ENCODE measurements at regions not wholly inside any gene's neighbourhood (a gene's known extent, or its start where the extent isn't known, plus 50 kb on each side); places are given as distances from the start of the nearest gene placed in this dataset.
A peak's percentile ranks its signal among the peaks of the same experiment; 100 is the strongest.

- whole genome bisulfite sequencing, 2 donors, result 78 to 89% methylated on average over 6 of the region's 6 CpGs
- ATAC-seq (ENCODE audit: low FRiP score in 2 of 2), result peak in 1 of 2 donors; percentile 17
- Histone ChIP-seq H3K27me3 (no peaks in the 10 kb centered on the region), H3K4me1 (peaks cover 0 to 7% (median 3%) of the 10 kb centered on the region in 4 donors), H3K9me3 (peaks cover 0 to 10% (median 1%) of the 10 kb centered on the region in 4 donors), H3K27ac (no peak overlapping the region), H3K36me3 (no peaks in the 10 kb centered on the region), H3K4me3 (no peak overlapping the region)
- DNase-seq, result no peak
- TF ChIP-seq EP300 (IDR thresholded peaks at IDR 0.05) (no peak), POLR2AphosphoS5 (IDR thresholded peaks at IDR 0.05) (no peak), POLR2A (IDR thresholded peaks at IDR 0.05) (no peak), CTCF (IDR thresholded peaks at IDR 0.05) (no peak)
Measured at GRCh38 chr12:114933428-114934160, 249.6 kb upstream of the TBX3 start.

DNA sequence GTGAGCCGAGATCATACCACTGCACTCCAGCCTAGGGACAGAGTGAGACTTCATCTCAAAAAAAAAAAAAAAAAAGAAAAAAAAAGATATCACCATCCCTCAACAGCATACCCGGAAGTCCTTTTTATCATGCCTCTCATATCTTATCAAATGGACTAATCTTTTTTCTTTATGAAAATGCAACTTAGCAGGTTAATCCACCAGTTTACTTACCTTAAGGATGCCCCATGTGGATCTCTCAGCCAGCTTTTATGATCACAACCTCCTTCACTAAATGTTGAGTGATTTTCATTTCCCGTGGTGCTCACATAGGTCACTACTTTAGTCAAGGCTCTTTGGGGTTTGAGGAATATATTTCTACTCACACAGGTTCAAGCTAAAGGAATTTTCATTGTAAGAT is 248.8 kb upstream of the TBX3 start:
- WGBS, 2 donors, result 85% methylated on average over 3 of the region's 3 CpGs
- Histone ChIP-seq H3K4me3 (no peak overlapping the region), H3K36me3 (no peaks in the 10 kb centered on the region), H3K9me3 (peaks cover 0 to 10% (median 1%) of the 10 kb centered on the region in 4 donors), H3K27ac (no peak overlapping the region), H3K4me1 (peaks cover 0 to 7% (median 3%) of the 10 kb centered on the region in 4 donors), H3K27me3 (no peaks in the 10 kb centered on the region)
- ATAC-seq (ENCODE audit: low FRiP score in 2 of 2) (no peak), DNase-seq (no peak)
- TF ChIP-seq POLR2AphosphoS5 (IDR thresholded peaks at IDR 0.05) (no peak), CTCF (IDR thresholded peaks at IDR 0.05) (no peak), EP300 (IDR thresholded peaks at IDR 0.05) (no peak), POLR2A (IDR thresholded peaks at IDR 0.05) (no peak)

GRCh38 chr12:114931025-114931424 is 247.1 kb upstream of the TBX3 start:
- TF ChIP-seq POLR2AphosphoS5 (IDR thresholded peaks at IDR 0.05), result no peak
- no peak for TF ChIP-seq EP300 (IDR thresholded peaks at IDR 0.05)
- no peak for TF ChIP-seq CTCF (IDR thresholded peaks at IDR 0.05)
- no peak for TF ChIP-seq POLR2A (IDR thresholded peaks at IDR 0.05)
- Histone ChIP-seq H3K36me3 (no peaks in the 10 kb centered on the region), H3K27me3 (no peaks in the 10 kb centered on the region), H3K4me3 (no peak overlapping the region), H3K27ac (no peak overlapping the region), H3K9me3 (peaks cover 0 to 10% (median 1%) of the 10 kb centered on the region in 4 donors), H3K4me1 (peaks cover 0 to 2% (median 0%) of the 10 kb centered on the region in 4 donors)
- ATAC-seq (ENCODE audit: low FRiP score in 2 of 2) (no peak), DNase-seq (no peak)
- 87 to 91% methylated on average over 2 of the region's 2 CpGs for WGBS, 2 donors

- ATAC-seq (ENCODE audit: low FRiP score in 2 of 2) (no peak), DNase-seq (no peak)
- TF ChIP-seq POLR2A (IDR thresholded peaks at IDR 0.05), result no peak
- no peak for TF ChIP-seq CTCF (IDR thresholded peaks at IDR 0.05)
- TF ChIP-seq EP300 (IDR thresholded peaks at IDR 0.05), result no peak
- no peaks in the 10 kb centered on the region for H3K4me1 ChIP-seq
- no peaks in the 10 kb centered on the region for H3K27me3 ChIP-seq
- H3K4me3 ChIP-seq, result no peak overlapping the region
- H3K9me3 ChIP-seq, result peaks cover 0 to 10% (median 2%) of the 10 kb centered on the region in 4 donors
- WGBS, 2 donors, result 85 to 90% methylated on average over 6 of the region's 6 CpGs
- H3K36me3 ChIP-seq, result no peaks in the 10 kb centered on the region
- no peak overlapping the region for H3K27ac ChIP-seq
Measured at GRCh38 chr12:114926341-114926740, 242.4 kb upstream of the TBX3 start.

Data from upper lobe of left lung (tissue), 6 donors.